HFF-Myc (cell line): ENCODE measurements at regions not wholly inside any gene's neighbourhood (a gene's known extent, or its start where the extent isn't known, plus 50 kb on each side); places are given as distances from the start of the nearest gene placed in this dataset.
"Not testable (repeated sequence)": the region's sequence is repeated elsewhere in the genome, so short reads cannot be mapped to it uniquely, and the experiment has no call there.

Source experiments
- DNase-seq: peaks from one replicate; pipeline ENCODE4 v3.0.0-alpha.2; 2011; ENCODE audit warnings: low read depth; ENCODE audit errors: extremely low read depth
- H3K4me3 ChIP-seq: replicated peaks from 2 replicates; pipeline ENCODE4 v1.5.1; 2011; ENCODE audit warnings: low read depth, mild to moderate bottlenecking, control low read depth, low read length
- CTCF ChIP-seq: IDR thresholded peaks from 2 replicates; pipeline ENCODE4 v1.5.1; 2012; ENCODE audit warnings: mild to moderate bottlenecking, low read depth, low read length, control low read depth; ENCODE audit errors: missing control alignments

- H3K4me3 ChIP-seq = no peak overlapping the region
- DNase-seq = no peak
- no peak for TF ChIP-seq CTCF
These were observed 228.6 kb downstream of the FNDC1 start for GRCh38 chr6:159397753-159398152.

GRCh38 chr6:159395609-159396008 lies 226.4 kb downstream of the FNDC1 start:
- H3K4me3 ChIP-seq = no peak overlapping the region
- no peak for TF ChIP-seq CTCF
- no peak for DNase-seq

- not testable (repeated sequence) for DNase-seq, H3K4me3 ChIP-seq
These were observed 223.5 kb downstream of the FNDC1 start for GRCh38 chr6:159392695-159393094.

- no peak for TF ChIP-seq CTCF
- no peak for DNase-seq
- H3K4me3 ChIP-seq = no peak overlapping the region
These were observed 221.2 kb downstream of the FNDC1 start for GRCh38 chr6:159390381-159390780.

GRCh38 chr6:159389695-159390094 lies 220.5 kb downstream of the FNDC1 start:
- TF ChIP-seq CTCF = no peak
- H3K4me3 ChIP-seq = no peak overlapping the region
- no peak for DNase-seq

GRCh38 chr6:159380114-159380513 lies 210.9 kb downstream of the FNDC1 start:
- TF ChIP-seq CTCF = no peak
- no peak overlapping the region for H3K4me3 ChIP-seq
- no peak for DNase-seq

- no peak for DNase-seq
- no peak for TF ChIP-seq CTCF
- no peak overlapping the region for H3K4me3 ChIP-seq
These were observed 209.5 kb downstream of the FNDC1 start for GRCh38 chr6:159378411-159379328.
